Lower leg skin (tissue), 3 donors: ENCODE measurements at regions not wholly inside any gene's neighbourhood (a gene's known extent, or its start where the extent isn't known, plus 50 kb on each side); places are given as distances from the start of the nearest gene placed in this dataset.

ENCODE experiments used
- CTCF ChIP-seq, 3 donors: fragments of 450-650 bp; IDR thresholded peaks; one replicate each; pipeline ENCODE4 v1.5.1; 2016; ENCODE audit warnings: antibody characterized with exemption in 3 of 3, mild to moderate bottlenecking in 3 of 3, moderate library complexity in 2 of 3
- POLR2A ChIP-seq, 2 donors: fragments of 450-650 bp; IDR thresholded peaks; one replicate each; pipeline ENCODE4 v1.6.1; 2016 to 2017; ENCODE audit warnings: antibody characterized with exemption in 2 of 2, mild to moderate bottlenecking in 1 of 2, moderate library complexity in 1 of 2

GRCh38 chr10:78408671-78409472, 375.2 kb downstream of the RPS24 start:
- TF ChIP-seq POLR2A (IDR thresholded peaks at IDR 0.05) (no peak), CTCF (IDR thresholded peaks at IDR 0.05) (no peak)
